Skin epidermis (tissue), 12 donors: ENCODE measurements at regions not wholly inside any gene's neighbourhood (a gene's known extent, or its start where the extent isn't known, plus 50 kb on each side); places are given as distances from the start of the nearest gene placed in this dataset.

Experiments
- H3K27ac ChIP-seq, 21 experiments: fragments of 200-600 bp; sonication (generic) in 11 of 21; one replicate each; pipeline ENCODE4 v1.5.0; 2020; ENCODE audit warnings: mild to moderate bottlenecking in 3 of 21, inconsistent platforms in 2 of 21, moderate library complexity in 2 of 21
- H3K4me3 ChIP-seq, 7 experiments: fragments of 200-600 bp; sonication (generic) in 2 of 7; one replicate each; pipeline ENCODE4 v1.5.0; 2020; ENCODE audit warnings: inconsistent platforms in 2 of 7, mild to moderate bottlenecking in 2 of 7, moderate library complexity in 1 of 7

GRCh38 chr14:104362761-104363605, 216.6 kb upstream of the C14orf180 start:
- no peak overlapping the region for H3K27ac ChIP-seq
- H3K4me3 ChIP-seq = no peak overlapping the region

DNA sequence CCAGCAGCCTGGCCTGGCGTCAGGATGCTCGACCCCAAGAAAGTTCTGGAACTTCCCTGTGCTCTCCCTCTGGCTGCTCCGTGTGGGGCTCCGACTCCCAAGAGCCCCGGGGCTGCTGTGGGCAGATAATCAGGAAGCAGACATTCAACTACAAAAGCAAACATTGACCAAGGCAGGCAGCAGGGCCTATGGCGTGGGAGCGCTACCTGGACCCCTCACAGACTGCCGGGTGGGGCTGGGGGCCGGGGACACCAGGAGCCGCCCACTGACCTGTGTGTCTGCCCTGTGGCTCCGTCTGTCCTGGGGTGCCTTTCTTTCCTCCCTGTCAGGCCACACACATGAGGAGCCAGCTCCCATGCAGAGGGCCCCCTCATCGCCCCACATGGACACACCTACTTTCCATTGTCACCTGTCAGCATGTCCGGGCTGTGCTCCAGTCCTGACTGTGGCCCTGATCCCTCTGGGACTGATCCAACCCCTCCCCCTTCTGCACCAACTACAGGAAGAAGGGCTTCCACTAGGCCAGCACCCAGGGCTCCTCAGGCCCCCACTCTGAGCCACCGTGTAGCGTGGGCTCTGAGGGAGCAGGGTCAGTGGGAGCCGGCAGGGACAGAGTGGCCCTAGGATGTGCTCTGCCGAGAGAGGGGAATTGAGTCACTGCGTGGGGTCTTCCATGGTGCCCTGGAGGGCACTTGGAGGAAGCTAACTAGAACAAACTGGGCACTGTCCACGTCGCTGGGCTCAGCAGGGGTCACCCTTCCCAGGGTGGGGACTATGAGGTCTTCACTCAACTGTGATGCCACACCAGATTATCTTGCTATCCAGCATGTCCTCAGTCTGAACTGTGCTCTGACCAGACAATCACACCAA, 215.4 kb upstream of the C14orf180 start:
- Histone ChIP-seq H3K27ac (no peak overlapping the region), H3K4me3 (no peak overlapping the region)

- Histone ChIP-seq H3K4me3 (no peak overlapping the region), H3K27ac (no peak overlapping the region)
These were observed 214.7 kb upstream of the C14orf180 start for GRCh38 chr14:104364830-104365229.

GRCh38 chr14:104366931-104367865, 212.4 kb upstream of the C14orf180 start:
- Histone ChIP-seq H3K4me3 (no peak overlapping the region), H3K27ac (no peak overlapping the region)

- Histone ChIP-seq H3K27ac (no peak overlapping the region), H3K4me3 (no peak overlapping the region)
These were observed 211.5 kb upstream of the C14orf180 start for GRCh38 chr14:104367866-104368750.

DNA sequence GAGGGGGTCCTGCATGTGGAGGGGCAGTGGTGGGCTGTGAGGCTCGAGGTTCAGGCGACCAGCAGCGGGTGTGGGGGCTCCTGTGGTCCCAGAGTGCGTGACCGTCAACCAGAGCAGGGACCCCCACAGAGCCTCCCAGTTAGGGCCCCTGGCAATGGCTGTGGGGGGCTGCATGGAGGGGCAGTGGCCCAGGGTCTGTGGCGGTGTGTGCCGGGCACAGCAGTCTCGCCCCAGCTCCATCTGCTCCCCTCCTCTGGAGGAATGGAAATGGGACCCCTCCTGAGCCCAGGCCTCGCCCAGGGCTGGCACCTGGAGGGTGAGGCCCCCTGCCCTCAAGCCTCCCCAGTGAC, 210.8 kb upstream of the C14orf180 start:
- no peak overlapping the region for H3K4me3 ChIP-seq
- no peak overlapping the region for H3K27ac ChIP-seq

DNA sequence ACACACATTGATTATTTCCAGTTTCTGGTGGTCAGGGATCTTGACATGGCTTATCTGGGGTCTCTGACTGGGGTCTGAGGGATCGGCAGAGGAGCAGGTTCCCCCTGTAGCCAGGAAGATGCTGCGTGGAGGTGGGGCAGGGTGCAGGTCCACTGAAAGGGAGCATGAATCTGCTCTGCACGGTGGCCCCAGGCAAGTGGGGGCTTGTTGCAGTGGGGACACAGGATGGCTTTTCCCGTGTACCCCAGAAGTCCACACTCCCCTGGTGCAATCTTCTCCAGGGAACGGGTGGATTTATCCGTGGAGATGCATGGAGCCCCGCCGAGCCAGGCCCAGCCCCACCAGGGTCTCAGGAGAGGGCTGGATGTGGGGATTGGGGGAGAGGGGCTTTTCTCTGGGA, 210.4 kb upstream of the C14orf180 start:
- Histone ChIP-seq H3K27ac (no peak overlapping the region), H3K4me3 (no peak overlapping the region)

GRCh38 chr14:104370256-104370870, 209.2 kb upstream of the C14orf180 start:
- Histone ChIP-seq H3K4me3 (no peak overlapping the region), H3K27ac (no peak overlapping the region)

DNA sequence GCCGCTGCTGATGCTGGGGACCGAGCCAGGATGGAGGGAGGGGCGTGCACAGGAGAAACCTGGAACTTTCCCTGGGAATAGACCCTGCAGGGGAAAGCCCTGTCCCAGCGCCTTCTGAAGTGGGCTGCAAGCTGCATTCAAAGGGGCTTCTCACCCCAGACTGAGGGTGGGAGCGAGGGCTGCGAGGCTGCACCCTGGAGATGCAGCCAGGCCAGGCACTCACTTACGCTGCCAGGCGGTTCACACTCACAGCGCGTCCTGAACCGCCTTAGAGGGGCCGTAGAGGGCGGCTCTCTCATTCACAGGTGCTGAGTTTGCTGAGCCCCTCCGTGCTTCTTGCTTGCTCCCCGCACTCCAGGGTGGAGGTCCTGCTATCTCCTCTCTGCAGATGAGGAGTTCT, 208.5 kb upstream of the C14orf180 start:
- H3K4me3 ChIP-seq = no peak overlapping the region
- H3K27ac ChIP-seq = no peak overlapping the region

- H3K4me3 ChIP-seq = no peak overlapping the region
- H3K27ac ChIP-seq = no peak overlapping the region
These were observed 207.6 kb upstream of the C14orf180 start for GRCh38 chr14:104371917-104372316.

- H3K27ac ChIP-seq = no peak overlapping the region
- H3K4me3 ChIP-seq = no peak overlapping the region
These were observed 207.0 kb upstream of the C14orf180 start for GRCh38 chr14:104372390-104373054.

DNA sequence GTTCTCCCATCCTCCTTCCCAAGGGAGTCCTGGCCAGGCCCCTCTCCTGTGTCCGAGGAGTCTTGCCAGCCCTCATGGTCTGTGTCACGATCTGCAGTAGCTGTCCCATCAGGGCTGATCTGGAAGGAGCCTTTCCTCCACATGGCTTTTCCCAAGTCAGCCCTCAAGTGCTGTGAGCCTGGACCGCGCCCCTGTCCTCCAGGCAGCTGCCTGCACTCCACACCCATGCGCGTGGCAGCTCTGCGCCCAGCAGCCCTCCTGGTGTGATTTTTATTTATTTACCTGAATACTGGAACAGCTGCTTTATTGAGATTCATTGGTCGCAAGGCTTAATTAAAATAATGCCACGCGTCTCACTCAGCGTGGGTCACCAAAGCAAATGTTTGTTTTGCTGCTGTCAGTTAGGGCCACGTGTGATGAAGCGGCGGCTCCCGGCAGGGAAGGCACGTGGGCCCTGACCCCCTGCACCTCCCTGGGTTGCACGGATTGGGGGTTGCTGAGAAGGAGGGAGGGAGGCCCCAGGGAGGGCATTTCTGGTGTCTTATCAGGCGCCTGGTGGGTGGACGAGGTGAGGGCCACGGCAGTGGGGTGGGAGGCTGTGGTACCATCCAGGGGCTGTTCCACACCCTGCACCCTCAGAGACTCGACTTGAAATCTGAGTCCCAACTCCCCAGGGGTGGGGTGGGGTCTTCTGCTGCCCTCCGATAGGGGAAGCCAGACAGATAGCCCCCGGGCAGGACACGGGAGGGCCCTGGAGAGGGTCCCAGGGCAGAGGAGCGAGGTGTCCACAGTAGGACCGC, 206.3 kb upstream of the C14orf180 start:
- Histone ChIP-seq H3K27ac (no peak overlapping the region), H3K4me3 (no peak overlapping the region)

DNA sequence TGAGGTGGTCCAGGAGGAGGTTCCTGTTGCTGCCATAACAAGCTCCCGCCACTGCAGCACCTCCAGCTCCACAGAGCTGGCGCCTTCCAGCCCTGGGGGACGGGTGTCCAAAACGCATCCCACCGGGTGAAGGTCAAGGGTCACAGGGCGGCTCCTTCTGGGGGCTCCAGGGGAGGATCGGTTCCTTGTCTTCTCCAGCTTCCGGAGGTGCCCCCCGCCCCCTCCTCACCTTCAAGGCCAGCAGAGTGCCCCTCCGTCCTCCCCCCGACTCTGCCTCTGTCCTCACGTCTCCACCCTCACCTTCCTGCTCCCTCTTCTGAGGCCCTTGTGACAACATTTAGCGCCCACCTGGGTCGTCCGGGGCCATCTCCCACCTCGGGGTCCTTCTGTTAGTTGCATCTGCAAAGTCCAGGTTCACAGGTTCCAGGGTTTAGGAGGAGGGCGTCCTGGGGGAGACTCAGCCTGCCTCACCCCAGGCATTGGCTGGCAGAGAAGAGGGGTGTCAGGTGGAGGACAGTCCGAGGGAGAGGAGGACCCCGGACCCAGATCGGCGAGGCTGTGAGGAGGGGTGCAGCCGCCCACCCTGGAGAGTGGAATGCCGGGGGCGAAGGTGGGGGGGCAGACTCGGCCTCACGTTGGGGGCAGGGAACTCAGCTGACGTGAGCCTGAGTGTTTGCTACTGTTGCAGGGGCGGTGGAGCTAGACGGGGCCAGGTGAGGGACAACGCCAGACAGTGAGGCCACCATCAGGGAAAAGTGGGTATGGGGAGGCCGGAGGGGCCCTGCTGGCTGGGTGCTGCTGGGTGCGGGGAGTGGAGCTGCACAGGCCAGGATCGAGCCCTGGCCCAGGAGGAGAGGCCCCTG, 205.5 kb upstream of the C14orf180 start:
- Histone ChIP-seq H3K27ac (no peak overlapping the region), H3K4me3 (no peak overlapping the region)

GRCh38 chr14:104374718-104375080, 204.9 kb upstream of the C14orf180 start:
- no peak overlapping the region for H3K4me3 ChIP-seq
- no peak overlapping the region for H3K27ac ChIP-seq

- Histone ChIP-seq H3K27ac (no peak overlapping the region), H3K4me3 (no peak overlapping the region)
These were observed 203.9 kb upstream of the C14orf180 start for GRCh38 chr14:104375551-104376201.
